ENCODE measurements at regions not wholly inside any gene's neighbourhood (a gene's known extent, or its start where the extent isn't known, plus 50 kb on each side); places are given as distances from the start of the nearest gene placed in this dataset.

GRCh38 chr6:22506496-22506895 lies 62.9 kb upstream of the HDGFL1 start:
- TF ChIP-seq GATA2 (IDR thresholded peaks at IDR 0.05; ENCODE audit: low read depth, low read length), result no peak
- TF ChIP-seq GATA3 (IDR thresholded peaks at IDR 0.05; ENCODE audit: low read depth, low read length), result no peak

Data from SH-SY5Y (cell line).